SK-N-MC (cell line): ENCODE measurements at regions not wholly inside any gene's neighbourhood (a gene's known extent, or its start where the extent isn't known, plus 50 kb on each side); places are given as distances from the start of the nearest gene placed in this dataset.

Experiments used
- DNase-seq: peaks from one replicate; pipeline ENCODE4 v3.0.0-alpha.2; 2011; ENCODE audit warnings: low read depth, low spot score
- H3K27ac ChIP-seq: fragments of 200-600 bp; sonication (generic); 2 replicates; pipeline ENCODE4 v1.5.1; 2016; ENCODE audit warnings: mixed run types
- H3K36me3 ChIP-seq: fragments of 200-600 bp; sonication (generic); 2 replicates; pipeline ENCODE4 v1.6.1; 2017; ENCODE audit warnings: antibody characterized with exemption, low read length, mixed read lengths; ENCODE audit not compliant: insufficient read depth
- H3K4me3 ChIP-seq: fragments of 200-600 bp; sonication (generic); 2 replicates; pipeline ENCODE4 v1.5.1; 2016
- H3K9ac ChIP-seq: fragments of 200-600 bp; sonication (generic); 2 replicates; pipeline ENCODE4 v1.8.0; 2017; ENCODE audit warnings: mixed run types, mixed read lengths; ENCODE audit not compliant: insufficient read length
- H3K9me3 ChIP-seq: fragments of 200-600 bp; sonication (generic); 2 replicates; pipeline ENCODE4 v1.6.1; 2017; ENCODE audit warnings: low read depth, mild to moderate bottlenecking, antibody characterized with exemption, low read length, moderate library complexity, mixed read lengths
- EZH2 ChIP-seq: fragments of 200-600 bp; sonication (generic); IDR thresholded peaks from one replicate; pipeline ENCODE4 v1.6.1; 2017; ENCODE audit warnings: antibody characterized with exemption
- FOXP2 ChIP-seq: optimal IDR thresholded peaks from 2 replicates; pipeline ENCODE3; 2011; ENCODE audit warnings: mild to moderate bottlenecking, moderate library complexity; ENCODE audit not compliant: insufficient read depth; ENCODE audit errors: extremely low read length, control extremely low read depth
- POLR2AphosphoS5 ChIP-seq: IDR thresholded peaks from 2 replicates; pipeline ENCODE4 v1.6.1; 2012; ENCODE audit warnings: mild to moderate bottlenecking, low read depth, low read length, borderline replicate concordance

GRCh38 chr14:100439781-100440180 is 116.6 kb downstream of the SLC25A47 start:
- Histone ChIP-seq H3K27ac (no peak overlapping the region), H3K4me3 (no peak overlapping the region), H3K36me3 (no peaks in the 10 kb centered on the region), H3K9me3 (no peaks in the 10 kb centered on the region), H3K9ac (no peak overlapping the region)
- DNase-seq: no peak
- TF ChIP-seq POLR2AphosphoS5: no peak
- TF ChIP-seq EZH2: no peak
- TF ChIP-seq FOXP2: no peak

GRCh38 chr14:100440207-100440631 is 117.1 kb downstream of the SLC25A47 start:
- Histone ChIP-seq H3K27ac (no peak overlapping the region), H3K9ac (no peak overlapping the region), H3K4me3 (no peak overlapping the region), H3K36me3 (no peaks in the 10 kb centered on the region), H3K9me3 (no peaks in the 10 kb centered on the region)
- no peak for DNase-seq
- TF ChIP-seq FOXP2 (no peak), EZH2 (no peak), POLR2AphosphoS5 (no peak)

- Histone ChIP-seq H3K9me3 (no peaks in the 10 kb centered on the region), H3K4me3 (no peak overlapping the region), H3K9ac (no peak overlapping the region), H3K36me3 (no peaks in the 10 kb centered on the region), H3K27ac (no peak overlapping the region)
- no peak for DNase-seq
- no peak for TF ChIP-seq FOXP2
- no peak for TF ChIP-seq POLR2AphosphoS5
- no peak for TF ChIP-seq EZH2
Observed at GRCh38 chr14:100440758-100441203, 117.6 kb downstream of the SLC25A47 start.

GRCh38 chr14:100441271-100441947 is 118.3 kb downstream of the SLC25A47 start:
- Histone ChIP-seq H3K4me3 (no peak overlapping the region), H3K27ac (no peak overlapping the region), H3K9ac (no peak overlapping the region), H3K36me3 (no peaks in the 10 kb centered on the region), H3K9me3 (no peaks in the 10 kb centered on the region)
- no peak for TF ChIP-seq FOXP2
- no peak for TF ChIP-seq POLR2AphosphoS5
- no peak for TF ChIP-seq EZH2
- DNase-seq: no peak

GRCh38 chr14:100442036-100442435 is 118.9 kb downstream of the SLC25A47 start:
- Histone ChIP-seq H3K27ac (no peak overlapping the region), H3K9ac (no peak overlapping the region), H3K36me3 (no peaks in the 10 kb centered on the region), H3K9me3 (no peaks in the 10 kb centered on the region), H3K4me3 (no peak overlapping the region)
- DNase-seq: no peak
- TF ChIP-seq EZH2: no peak
- no peak for TF ChIP-seq POLR2AphosphoS5
- no peak for TF ChIP-seq FOXP2

- TF ChIP-seq EZH2 (no peak), FOXP2 (no peak), POLR2AphosphoS5 (no peak)
- no peaks in the 10 kb centered on the region for H3K36me3 ChIP-seq
- no peak overlapping the region for H3K4me3 ChIP-seq
- H3K9me3 ChIP-seq: no peaks in the 10 kb centered on the region
- no peak for DNase-seq
- no peak overlapping the region for H3K9ac ChIP-seq
- H3K27ac ChIP-seq: no peak overlapping the region
Observed at GRCh38 chr14:100442498-100443490, 119.7 kb downstream of the SLC25A47 start.

GRCh38 chr14:100443603-100444002 is 120.5 kb downstream of the SLC25A47 start:
- DNase-seq: no peak

GRCh38 chr14:100445436-100446088 is 122.4 kb downstream of the SLC25A47 start:
- no peak for DNase-seq
- H3K4me3 ChIP-seq: no peak overlapping the region

More at GRCh38 chr14:100443603-100444002, 120.5 kb downstream of the SLC25A47 start:
- Histone ChIP-seq H3K9ac (no peak overlapping the region), H3K27ac (no peak overlapping the region), H3K9me3 (no peaks in the 10 kb centered on the region), H3K4me3 (no peak overlapping the region), H3K36me3 (no peaks in the 10 kb centered on the region)
- no peak for TF ChIP-seq EZH2
- no peak for TF ChIP-seq POLR2AphosphoS5
- TF ChIP-seq FOXP2: no peak

More at GRCh38 chr14:100445436-100446088, 122.4 kb downstream of the SLC25A47 start:
- no peak overlapping the region for H3K9ac ChIP-seq
- H3K36me3 ChIP-seq: no peaks in the 10 kb centered on the region
- TF ChIP-seq FOXP2 (no peak), POLR2AphosphoS5 (no peak), EZH2 (no peak)
- H3K27ac ChIP-seq: no peak overlapping the region
- H3K9me3 ChIP-seq: no peaks in the 10 kb centered on the region
